ENCODE measurements at regions not wholly inside any gene's neighbourhood (a gene's known extent, or its start where the extent isn't known, plus 50 kb on each side); places are given as distances from the start of the nearest gene placed in this dataset.

DNA sequence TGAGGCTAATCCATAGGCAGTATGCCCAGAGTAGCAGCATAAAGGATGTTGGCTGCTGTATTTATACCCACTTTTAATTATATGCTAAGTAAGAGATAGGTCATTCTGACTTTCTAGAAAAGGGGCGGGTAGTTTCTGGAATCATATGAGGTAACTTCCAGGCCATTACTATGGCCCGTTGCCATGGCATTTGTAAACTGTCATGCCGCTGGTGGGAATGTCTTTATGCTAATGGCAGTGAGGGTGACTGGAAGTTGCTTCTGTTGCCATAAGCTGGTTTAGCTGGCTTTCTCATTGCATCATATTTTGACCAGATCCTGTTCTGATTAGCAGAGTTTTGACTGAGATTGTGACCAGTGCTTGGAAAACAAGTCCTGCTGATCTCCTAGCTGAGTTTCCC, 929.6 kb upstream of the CDH8 start:
- no peak overlapping the region for H3K4me3 ChIP-seq (ENCODE audit: low read depth, low read length)
- DNase-seq: no peak
- H3K4me1 ChIP-seq: no peaks in the 10 kb centered on the region
- H3K36me3 ChIP-seq: no peaks in the 10 kb centered on the region
- TF ChIP-seq, protein P1, sequence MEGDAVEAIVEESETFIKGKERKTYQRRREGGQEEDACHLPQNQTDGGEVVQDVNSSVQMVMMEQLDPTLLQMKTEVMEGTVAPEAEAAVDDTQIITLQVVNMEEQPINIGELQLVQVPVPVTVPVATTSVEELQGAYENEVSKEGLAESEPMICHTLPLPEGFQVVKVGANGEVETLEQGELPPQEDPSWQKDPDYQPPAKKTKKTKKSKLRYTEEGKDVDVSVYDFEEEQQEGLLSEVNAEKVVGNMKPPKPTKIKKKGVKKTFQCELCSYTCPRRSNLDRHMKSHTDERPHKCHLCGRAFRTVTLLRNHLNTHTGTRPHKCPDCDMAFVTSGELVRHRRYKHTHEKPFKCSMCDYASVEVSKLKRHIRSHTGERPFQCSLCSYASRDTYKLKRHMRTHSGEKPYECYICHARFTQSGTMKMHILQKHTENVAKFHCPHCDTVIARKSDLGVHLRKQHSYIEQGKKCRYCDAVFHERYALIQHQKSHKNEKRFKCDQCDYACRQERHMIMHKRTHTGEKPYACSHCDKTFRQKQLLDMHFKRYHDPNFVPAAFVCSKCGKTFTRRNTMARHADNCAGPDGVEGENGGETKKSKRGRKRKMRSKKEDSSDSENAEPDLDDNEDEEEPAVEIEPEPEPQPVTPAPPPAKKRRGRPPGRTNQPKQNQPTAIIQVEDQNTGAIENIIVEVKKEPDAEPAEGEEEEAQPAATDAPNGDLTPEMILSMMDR (IDR thresholded peaks at IDR 0.05; ENCODE audit: low read depth, low read length): no peak
- H3K27me3 ChIP-seq: no peaks in the 10 kb centered on the region
- H3K9me3 ChIP-seq: no peaks in the 10 kb centered on the region

DNA sequence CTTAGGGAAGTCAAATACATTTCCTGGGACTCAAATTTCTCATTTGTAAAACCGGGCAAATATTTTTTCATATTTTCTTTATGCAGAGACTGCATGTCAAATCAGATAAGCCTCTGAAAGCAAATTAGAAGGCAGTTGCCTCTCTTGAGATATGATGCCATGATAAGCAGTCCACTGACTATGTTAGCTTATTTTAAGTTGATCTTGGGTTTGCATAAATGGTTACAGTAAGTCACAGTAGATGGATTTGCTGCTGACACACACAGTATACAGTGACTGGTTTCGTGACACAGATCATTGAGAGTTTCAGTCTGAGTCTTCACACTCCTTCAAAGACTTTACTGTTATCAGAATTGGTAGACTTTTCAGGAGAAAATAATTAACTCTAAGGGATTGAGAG, 927.6 kb upstream of the CDH8 start:
- no peaks in the 10 kb centered on the region for H3K9me3 ChIP-seq
- TF ChIP-seq, protein P1 (IDR thresholded peaks at IDR 0.05; ENCODE audit: low read depth, low read length): no peak
- no peak for DNase-seq
- no peak overlapping the region for H3K4me3 ChIP-seq (ENCODE audit: low read depth, low read length)
- H3K27me3 ChIP-seq: no peaks in the 10 kb centered on the region
- peaks cover 2% of the 10 kb centered on the region; the same call in 1 of the 2 replicates for H3K4me1 ChIP-seq
- no peaks in the 10 kb centered on the region for H3K36me3 ChIP-seq

DNA sequence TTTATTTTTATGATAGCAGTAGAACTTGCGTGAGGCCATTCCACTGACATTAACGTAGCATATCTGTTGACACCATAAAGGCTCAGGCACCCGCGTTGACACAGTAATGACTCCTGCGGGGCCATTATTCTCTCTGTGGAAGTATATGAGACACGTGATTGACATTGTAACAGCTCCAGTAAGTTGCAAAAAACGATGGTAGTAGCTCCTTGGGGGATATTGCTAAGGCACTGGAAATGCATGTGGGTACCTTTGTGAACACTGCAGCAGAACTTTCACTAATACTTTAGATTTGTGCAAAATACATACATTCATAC, 918.8 kb upstream of the CDH8 start:
- TF ChIP-seq, protein P1 (IDR thresholded peaks at IDR 0.05; ENCODE audit: low read depth, low read length): no peak
- H3K27me3 ChIP-seq: no peaks in the 10 kb centered on the region
- H3K9me3 ChIP-seq: no peaks in the 10 kb centered on the region
- no peak overlapping the region for H3K4me3 ChIP-seq (ENCODE audit: low read depth, low read length)
- no peak for DNase-seq
- H3K36me3 ChIP-seq: no peaks in the 10 kb centered on the region
- H3K4me1 ChIP-seq: peaks cover 2% of the 10 kb centered on the region; the same call in 1 of the 2 replicates

DNA sequence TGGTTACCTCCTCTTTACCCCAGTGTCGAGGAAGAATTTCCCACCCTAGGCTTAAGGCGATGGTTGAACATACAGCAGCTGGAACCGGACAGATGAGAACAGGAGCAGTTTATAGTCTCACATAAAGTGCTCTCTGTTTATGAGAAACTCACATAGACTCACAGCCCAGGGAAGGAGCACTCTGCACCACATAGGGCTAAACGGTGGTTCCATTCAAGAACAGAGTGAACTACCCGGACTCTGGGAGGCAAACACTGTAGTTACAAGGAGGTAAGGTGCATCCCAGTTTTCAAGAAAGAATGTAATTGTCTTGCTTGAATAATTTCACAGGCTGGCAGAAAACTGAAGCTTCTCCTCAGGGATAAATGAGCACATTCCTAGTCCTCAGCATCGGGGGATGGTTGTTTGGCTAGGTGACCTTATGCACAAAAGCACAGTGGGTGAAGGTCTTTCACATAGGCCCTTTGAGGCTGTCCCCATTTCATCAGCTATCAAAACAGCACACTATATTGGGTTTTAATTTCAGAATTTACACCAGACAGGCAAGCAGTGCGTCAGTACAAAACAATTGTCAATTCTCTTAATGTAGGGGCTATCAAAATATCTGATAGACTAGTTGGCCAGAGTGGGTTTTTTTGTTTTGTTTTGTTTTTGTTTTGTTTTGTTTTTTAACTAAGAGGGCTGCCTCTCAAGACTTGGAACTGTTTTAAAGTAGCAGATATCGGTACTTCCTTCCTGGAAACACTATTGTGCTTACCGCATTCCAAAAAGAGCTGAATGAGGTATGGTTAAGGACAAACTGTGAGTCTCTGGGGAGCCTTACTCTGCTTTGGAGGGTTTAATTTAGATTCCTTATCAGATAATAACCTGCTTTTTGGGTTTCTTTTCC, 918.1 kb upstream of the CDH8 start:
- TF ChIP-seq, protein P1 (IDR thresholded peaks at IDR 0.05; ENCODE audit: low read depth, low read length): no peak
- Histone ChIP-seq H3K9me3 (no peaks in the 10 kb centered on the region), H3K27me3 (no peaks in the 10 kb centered on the region), H3K4me1 (0 out of 2 replicates have a peak, but pooled peaks cover under 1% of the 10 kb centered on the region), H3K4me3 (ENCODE audit: low read depth, low read length) (no peak overlapping the region), H3K36me3 (no peaks in the 10 kb centered on the region)
- DNase-seq: no peak

DNA sequence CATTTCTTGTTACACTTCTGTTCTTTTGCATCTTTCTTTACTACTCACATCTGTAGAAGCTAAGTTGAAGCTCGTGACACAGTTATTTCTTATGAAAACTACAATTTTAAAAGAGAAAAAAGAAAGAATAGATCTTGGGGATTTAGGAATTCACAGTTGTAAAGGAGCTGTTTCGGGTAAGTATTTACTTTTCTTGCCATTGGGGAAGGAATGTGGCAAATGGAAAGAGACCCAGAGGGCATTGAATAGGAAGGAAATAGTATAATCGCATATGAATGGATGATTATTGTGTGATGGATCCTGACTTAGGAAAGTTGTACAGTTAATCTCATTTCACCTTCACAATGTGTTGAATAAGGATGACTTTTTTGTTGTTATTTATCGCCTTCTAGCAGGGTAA, 914.1 kb upstream of the CDH8 start:
- H3K27me3 ChIP-seq: no peaks in the 10 kb centered on the region
- H3K36me3 ChIP-seq: no peaks in the 10 kb centered on the region
- no peaks in the 10 kb centered on the region for H3K4me1 ChIP-seq
- TF ChIP-seq, protein P1 (IDR thresholded peaks at IDR 0.05; ENCODE audit: low read depth, low read length): no peak
- DNase-seq: no peak
- no peak overlapping the region for H3K4me3 ChIP-seq (ENCODE audit: low read depth, low read length)
- H3K9me3 ChIP-seq: no peaks in the 10 kb centered on the region

DNA sequence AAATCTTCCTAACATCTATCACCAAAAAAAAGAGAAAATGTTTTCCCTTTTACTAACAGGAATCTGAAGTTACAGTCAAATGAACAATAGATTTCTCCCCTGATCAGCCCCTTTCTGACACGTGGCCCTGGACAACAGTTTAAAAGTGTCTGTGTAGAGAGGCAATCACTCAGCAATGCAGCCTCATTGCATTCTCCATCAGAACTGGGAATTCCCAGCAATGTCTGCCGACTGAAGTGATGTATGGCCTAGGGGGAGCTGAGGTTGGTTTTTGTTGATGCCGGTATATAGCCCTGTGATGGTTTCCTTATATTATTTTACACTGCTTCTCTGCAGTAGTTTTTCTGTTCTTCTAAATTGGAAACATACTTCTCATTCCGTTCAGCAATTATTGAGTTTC, 904.3 kb upstream of the CDH8 start:
- TF ChIP-seq, protein P1 (IDR thresholded peaks at IDR 0.05; ENCODE audit: low read depth, low read length): no peak
- H3K9me3 ChIP-seq: no peaks in the 10 kb centered on the region
- no peak overlapping the region for H3K4me3 ChIP-seq (ENCODE audit: low read depth, low read length)
- H3K36me3 ChIP-seq: no peaks in the 10 kb centered on the region
- no peak for DNase-seq
- no peaks in the 10 kb centered on the region for H3K4me1 ChIP-seq
- H3K27me3 ChIP-seq: no peaks in the 10 kb centered on the region
